Activated CD4-positive, CD25-positive, alpha-beta regulatory T cell treated with anti-CD3 and anti-CD28 coated beads, Interleukin-2, amount 50 U/mL, for 72 hours (primary cell): ENCODE measurements at regions not wholly inside any gene's neighbourhood (a gene's known extent, or its start where the extent isn't known, plus 50 kb on each side); places are given as distances from the start of the nearest gene placed in this dataset.

Experiments
- DNase-seq: peaks from one replicate; pipeline ENCODE4 v3.0.0; 2021

DNA sequence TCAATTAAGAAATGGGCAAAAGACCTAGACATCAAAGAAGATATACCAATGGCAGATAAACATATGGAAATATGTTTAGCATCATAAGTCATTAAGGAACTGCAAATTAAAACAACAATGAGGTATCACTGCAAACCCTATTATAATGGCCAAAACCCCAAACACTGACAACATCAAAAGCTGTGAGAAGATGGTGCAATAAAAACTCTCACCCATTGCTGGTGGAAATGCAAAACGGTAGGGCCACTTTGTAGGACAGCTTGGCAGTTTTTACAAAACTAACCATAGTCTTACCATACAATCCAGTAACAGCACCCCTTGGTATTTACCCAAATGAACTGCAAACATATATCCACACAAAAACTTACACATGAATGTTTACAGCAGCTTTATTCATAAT lies 213.1 kb downstream of the UBE2E3 start:
- no peak for DNase-seq

DNA sequence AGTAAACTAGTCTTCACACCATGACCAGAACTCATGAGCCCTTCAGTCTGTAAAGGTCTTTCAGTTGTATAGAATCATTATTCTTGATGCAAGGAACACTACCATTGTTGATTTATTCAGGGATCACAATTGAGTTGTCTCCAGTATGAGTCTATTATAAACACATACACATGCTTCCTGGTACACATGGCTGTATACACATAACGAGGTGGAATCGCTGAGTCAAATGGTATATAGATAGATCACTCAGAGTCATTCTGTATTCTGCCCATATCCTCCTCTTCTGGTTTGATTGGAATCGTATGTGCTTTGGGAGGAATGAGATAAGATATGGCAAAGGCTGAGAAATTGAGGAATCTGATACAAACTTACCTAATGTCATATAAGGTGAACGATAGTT lies 216.0 kb downstream of the UBE2E3 start:
- DNase-seq: no peak

DNA sequence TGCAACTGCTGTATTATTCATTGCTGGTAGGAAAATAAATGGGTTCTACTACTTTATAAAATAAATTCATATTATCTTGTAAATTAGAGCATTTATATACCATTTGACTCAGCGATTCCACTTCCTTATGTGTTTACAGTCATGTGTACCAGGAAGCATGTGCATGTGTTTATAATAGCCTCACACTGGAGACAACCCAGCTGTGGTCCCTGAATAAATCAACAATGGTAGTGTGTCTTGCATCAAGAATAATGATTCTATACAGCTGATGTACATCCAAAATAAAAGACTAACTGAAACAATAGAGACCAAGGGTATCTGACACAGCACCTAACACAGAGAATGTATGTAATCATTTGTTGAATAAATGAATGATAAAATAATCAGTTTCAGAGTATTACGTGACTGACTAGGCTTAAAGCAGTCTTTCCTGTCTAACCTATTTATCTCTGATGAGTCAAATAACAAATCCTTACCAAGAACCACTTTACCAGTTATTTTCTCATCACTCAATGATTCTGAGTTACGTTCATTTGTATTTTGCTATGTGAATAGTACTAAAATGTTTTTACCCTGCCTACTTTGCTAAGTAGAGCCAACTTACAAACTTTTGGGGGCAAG lies 216.8 kb downstream of the UBE2E3 start:
- DNase-seq: no peak

DNA sequence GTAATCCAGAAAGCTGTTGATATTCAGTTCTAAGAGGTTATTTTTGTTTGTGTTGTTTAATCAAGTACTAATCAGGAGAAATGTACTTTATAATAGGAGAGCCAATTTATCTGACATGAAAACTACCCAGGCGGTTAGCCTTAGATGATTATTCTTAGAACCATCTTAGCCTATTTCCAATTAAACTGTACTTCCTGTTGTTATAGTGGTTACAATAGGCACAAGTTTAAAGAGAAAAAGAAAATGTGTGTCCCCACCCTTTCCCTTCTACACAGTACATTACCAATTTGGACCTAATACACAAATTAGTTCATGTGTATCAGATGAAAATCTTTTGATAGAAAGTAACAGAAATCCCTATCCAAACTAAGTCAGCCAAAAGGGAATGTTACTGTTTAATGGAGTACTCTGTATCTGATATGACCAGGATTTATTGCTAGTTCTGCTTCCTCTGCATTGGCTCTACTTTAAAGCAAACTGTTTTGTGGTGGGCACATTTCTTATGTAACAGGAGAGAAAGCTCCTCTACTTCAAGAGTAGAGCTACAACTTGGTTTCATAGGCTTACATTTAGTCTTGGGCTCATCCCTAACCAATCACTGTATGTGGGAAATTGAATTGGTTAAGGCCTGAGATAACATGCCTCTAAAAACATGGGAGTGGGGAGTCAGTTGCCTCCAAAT lies 217.9 kb downstream of the UBE2E3 start:
- DNase-seq: no peak

DNA sequence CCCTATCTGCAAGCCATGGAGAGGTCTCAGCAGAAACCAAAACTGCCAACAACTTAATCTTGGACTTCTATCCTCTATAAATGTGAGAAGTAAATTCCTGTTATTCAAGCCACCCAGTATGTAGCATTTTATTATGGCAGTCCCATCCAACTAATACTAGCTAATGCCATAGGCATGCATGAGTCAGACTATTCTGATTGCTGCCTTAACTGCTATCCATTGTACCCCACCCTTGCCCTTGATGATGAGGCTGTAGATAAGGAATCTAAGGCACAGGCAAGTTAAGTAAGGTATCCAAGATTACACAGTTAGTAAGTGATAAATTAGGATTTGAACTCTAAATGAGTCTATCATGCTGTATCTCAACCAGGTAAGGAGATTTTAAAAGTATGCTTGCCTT lies 223.0 kb downstream of the UBE2E3 start:
- no peak for DNase-seq

DNA sequence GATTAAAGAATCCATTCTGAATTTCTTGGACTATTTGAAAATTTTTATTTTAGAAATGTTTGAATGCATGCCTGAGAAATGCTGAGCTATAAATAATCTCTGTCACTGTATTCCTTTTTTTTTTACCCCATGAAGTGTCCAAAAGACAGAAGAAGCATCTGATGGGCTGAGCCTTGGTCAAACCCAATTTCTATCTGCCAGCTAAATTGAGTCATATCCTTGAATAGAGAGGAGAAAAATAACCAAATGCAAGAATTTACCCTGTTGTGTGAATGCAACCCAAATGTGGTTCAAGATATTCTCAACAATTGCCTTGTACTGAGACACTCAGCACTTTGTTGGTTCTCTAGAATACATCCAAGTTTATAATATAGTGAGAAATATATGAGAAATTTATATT lies 223.5 kb downstream of the UBE2E3 start:
- DNase-seq: no peak

DNA sequence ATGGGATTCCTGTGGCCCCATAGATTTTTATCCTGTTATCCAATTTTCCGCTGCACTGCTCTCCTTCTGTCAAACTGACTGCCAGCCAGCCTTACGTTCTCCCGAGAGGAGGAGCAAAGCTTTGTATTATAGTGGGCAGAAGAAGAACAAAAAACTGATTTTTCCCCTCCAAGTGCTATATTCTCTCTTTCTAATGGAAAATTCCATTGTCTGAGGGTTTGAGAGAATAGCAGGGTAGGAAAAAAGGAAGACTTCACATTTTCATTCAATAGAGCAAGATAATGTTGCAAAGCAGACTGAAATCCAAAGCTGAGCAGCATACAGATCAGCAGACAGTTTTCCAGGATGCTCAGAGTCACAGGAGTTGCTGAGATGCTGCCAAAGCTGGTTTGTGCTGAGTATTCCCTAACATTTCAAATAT lies 238.0 kb downstream of the UBE2E3 start:
- DNase-seq: no peak

DNA sequence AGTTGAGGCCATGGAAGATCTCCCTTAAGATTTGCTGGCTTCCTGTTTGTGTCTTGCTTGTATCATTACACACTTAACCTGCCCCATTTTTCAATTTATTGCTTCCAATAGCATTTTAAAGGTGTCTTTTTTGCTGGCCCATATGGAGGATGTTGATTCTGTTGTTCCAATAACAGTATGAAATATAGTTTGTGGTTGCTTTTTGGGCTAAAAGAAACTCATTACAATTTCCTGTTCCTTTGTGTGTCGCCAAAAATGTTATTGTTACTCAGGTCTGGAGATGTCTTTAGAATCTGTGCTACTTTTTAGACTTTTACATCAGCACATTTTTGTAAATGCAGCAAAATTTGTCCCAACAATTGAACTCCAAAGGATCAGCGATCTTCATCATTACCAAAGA lies 234.0 kb upstream of the ITGA4 start:
- DNase-seq: no peak

DNA sequence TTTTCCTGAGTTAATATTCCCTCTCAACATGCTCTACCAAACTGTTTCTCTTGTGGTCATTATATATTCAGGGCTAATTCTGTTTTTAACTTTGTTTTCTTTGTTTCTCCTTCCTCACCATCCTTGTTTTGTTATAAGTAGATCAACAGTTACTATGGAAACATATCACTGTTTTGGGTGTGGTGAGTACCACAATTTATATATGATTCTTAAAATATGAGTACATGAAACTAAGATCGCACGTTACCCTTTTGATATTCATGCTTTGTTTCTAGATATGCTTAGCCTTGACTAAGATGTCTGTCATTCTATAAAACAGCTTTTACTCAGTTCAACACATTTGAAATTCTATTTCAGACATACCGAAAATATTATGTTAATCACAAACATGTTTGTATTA lies 232.3 kb upstream of the ITGA4 start:
- no peak for DNase-seq

DNA sequence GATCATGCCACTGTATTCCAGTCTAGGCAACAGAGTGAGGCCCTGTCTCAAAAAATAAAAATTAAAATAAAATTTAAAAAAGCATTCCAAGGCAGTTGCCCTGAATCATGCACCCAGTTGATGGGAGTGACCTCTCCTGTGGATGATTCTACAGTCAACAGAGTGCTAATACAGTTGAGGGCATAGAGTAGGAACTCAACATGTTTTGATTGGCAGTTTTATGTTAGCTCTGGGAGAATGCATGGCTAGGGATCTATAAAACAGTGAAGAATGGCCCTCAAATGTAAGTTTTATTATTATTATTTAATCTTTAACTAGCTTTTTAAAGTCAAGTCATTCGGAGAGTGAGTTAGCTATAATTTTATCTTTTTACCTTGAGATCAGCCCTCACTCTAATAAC lies 228.5 kb upstream of the ITGA4 start:
- DNase-seq: no peak

DNA sequence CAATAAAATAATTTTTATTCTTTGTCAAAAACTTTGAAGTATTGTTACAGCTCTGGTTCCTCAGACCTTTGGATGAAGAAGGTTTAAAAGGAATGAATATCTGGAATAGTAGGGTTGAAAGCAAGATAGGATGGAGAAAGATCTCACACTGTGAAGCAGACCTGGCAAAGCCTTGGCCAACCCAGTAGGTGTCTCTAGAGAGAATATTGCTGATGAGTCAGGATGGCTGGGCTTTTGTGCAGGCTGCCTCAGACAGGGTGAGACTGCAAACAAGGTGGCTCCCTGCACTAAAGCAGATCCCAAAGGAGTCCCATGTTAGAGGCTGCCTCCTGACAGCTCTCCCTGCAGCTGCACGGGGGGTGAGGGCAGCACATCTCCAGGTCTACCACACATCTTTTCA lies 226.0 kb upstream of the ITGA4 start:
- no peak for DNase-seq

DNA sequence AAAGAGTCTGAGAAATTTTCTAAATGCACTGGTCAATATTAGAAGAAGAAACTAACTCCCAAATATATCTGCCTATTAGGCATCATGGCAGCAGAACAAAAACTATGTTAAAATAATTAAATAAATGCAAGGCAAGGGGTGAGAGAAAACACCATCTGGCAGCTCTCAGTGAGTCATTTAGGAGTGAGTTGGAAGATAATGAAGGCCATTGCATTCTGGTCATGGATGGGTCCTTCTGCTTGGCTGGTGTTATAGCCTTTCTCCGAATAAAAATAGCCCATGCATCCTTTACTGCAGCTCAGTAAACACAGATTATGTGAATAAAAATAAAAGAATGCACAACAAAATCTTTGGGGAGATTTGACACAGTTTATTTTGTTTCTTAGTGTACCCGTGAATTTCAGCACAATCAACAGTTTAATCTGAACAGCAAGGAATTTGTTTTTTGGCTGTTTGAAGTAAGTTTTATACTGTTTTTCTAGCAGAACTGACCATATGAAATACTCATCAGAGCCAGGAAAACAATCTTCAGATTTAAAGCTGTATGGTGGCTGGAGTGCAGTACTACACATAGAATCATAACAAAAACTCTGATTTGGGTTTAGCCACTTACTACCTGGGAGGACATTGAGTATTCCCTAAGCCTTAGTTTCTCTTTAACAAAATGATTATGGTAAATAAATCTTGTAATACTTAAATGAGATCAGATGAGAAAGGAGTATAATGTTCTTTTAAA lies 225.1 kb upstream of the ITGA4 start:
- DNase-seq: no peak

DNA sequence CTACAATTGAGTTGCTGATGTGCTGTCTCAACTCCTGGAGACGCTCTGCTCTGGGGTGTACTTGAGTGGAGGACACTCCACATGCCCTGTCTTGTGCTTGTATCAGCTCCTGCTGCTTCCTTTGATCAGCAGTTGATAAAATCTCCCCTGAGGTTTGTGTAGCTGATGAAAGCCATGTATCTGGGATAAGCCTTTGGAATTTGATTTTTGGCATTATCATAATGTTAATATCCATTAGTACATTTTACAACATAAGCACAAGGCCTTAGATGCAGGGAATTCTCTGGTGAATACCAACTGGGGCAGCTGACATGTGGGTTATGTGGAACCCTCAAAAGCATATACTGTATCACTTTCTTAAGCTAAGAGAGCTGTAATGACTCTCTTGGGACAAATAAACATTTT lies 222.7 kb upstream of the ITGA4 start:
- no peak for DNase-seq

DNA sequence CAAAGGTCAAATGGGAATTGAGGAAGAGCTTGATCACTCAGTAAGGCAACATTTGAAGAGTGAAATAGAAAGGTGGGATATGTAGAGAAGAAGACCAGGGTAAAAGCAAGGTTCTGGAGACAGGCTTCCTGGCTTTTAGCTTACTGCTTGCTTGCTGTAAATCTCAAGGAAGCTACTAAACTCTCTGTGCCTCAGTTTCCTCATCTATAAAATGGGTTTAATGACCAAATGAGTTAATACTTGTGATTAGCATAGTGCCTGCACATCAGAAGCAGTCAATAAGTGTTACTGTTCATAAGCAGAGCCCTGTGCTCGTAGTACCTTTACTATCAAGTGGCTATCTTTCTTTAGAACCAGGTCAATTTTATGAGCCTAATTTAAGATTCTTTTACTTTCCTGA lies 222.2 kb upstream of the ITGA4 start:
- no peak for DNase-seq

DNA sequence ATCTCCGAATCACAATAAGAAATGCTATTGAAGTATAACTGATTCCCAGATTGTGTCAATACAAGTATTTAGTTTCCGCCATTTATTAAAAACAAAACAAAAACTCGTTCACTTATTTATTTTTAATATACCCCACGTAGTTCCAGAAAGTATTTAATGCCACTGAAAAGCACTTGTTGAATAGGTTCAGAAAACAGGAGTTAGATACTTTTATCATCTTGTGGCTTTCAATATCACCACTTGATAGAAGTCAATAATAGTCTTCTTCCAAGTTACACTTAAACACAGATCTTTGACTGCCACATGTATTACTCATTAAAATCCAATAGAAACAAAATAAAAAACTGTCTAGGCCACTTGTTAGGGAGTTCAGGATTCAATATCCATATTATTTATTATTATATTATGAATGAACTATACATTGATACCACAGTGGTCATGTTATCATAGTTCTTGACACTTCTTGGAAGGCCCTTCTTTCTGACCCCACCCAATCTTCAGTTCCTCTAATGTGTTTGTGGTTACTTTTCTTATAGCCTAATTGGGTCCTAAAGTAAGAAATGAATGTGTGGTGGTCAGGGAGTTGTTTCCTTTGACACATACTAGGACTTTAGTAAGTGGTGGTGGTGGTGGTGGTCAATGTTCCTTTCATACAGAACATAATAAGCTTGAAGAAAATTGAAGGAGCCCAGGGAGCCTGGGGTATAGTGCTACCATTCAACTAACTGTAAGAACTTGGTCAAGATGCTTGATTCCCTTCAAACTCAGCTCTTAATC lies 221.3 kb upstream of the ITGA4 start:
- no peak for DNase-seq

DNA sequence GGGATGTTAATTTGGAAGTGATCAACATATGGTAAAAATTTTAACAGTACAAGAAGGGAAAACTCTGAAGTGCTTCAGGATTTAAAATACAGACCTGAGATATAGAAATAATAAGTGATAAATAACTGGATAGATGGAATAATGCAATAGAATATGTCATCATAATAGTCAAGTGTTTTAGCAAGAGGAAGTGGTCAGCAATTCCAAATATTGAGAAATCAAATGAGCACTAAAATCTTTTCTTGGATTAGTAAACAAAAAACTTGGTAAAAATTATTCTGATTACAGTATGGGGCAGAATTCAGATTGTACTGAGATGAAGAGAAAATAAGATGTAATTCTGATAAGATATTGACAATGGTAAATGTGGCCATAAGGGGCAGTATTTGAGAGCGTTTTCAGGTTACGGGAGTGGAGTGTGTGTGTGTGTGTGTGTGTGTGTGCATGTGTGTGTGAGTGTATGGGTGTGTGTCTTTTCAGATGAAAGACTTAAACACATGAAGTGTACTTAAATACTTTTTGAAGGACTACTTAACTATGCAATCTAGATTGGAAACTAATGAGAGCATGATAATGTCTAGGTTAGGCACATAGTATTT lies 217.9 kb upstream of the ITGA4 start:
- DNase-seq: no peak

DNA sequence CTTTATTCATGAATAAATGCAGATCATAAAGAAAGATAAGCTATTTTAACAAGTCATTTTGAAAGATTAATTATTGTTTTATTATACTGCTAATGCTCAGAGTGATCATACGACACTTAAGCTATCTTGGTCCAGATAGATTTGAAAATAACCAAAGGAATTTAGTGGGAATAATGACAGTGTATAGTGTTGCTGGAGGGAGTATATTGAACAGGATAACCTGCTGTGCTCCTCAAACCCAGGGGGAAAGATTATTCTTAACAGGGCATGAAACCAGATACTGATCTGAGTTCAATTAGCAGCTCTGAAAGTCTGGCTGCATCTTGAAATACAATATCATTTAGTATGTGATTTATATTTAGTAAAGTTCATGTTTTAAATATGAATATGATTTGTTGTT lies 216.3 kb upstream of the ITGA4 start:
- DNase-seq: no peak

DNA sequence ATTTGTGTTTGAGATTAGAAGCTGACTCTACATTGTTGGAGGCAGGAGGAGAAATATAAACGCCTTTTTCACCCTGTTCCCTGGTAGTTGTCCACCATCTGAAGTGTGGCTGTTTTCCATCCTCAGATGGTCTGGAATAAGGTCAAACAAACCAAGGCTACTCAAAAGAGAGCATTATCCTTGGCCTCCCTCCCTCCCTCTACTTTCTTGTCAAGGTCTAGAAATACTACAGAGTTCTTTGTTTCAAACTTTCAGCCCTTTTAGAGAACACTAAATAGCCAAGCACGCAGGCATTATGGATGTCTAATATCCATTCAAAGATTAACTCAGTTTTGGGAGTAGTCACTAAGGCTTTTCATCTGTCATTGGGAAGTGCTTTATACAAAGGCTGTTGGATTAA lies 215.8 kb upstream of the ITGA4 start:
- DNase-seq: no peak

DNA sequence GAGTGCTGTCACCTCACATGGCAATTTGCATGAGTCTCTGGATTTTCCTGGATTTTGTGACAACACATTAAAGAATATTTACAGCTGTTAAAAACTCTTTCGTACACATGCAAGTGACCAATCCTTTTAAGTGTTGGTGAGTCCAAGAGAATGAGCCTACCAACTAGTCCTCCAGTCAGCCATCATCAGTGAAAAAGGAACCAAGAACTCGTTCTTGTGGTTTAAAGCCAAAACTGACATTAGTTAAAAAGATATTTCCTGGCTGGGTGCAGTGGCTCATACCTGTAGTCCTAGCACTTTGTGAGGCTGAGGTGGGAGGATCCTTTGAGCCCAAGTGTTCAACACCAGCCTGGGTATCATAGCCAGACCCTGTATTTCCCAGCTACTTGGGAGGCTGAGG lies 215.4 kb upstream of the ITGA4 start:
- no peak for DNase-seq

DNA sequence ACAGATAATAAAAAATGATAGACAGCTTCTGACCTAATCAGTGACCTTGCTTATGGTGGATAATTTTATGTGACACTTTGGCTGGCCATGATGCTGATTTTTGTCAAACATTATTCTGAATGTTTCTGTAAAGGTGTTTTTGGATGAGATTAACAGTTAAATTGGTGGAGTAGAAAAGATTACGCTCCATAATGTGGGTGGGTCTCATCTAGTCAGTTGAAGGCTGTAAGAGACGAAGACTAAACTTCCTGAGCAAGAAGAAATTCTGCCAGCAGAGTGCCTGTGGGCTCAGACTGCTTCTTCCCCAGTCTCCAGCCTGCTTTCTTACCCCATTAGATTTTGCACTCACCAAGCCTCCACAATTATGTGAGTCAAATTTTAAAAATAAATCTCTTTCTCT lies 214.9 kb upstream of the ITGA4 start:
- DNase-seq: no peak

DNA sequence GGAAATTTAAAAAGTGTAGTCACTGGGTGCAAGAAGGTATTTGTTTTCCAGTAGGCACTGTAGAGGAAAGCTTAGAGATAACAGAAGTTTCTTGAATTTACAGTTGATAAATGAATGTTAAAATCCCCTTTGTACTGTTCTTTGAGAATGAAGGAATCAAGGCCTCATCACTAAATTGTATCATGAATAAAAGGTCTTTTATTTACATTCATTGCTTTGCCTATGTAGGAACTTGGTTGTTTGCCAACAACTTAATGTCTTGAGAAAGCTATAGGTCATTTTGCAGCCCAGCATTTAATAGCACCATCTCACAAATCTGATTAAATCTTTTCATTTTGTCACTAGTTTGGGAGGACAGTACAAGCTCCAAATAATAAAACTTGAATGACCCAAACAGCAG lies 213.9 kb upstream of the ITGA4 start:
- no peak for DNase-seq

DNA sequence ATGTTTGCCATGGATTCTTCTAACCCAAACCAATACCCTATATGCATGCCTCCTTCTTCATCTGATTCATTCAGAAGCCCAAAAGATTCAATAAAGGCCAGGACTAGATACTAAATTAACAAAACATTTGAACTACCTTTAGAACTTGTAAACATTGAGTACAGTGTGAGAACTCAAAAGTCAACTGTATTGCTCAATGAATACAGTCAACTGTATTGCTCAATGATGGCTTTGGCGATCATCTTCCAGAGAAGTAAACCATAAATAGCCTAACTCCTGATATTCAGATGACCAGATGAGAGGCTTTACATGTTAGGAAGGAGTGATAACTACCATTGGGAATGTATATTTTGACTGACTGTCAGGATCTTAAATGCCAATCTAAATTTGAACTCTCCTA lies 206.5 kb upstream of the ITGA4 start:
- DNase-seq: no peak
